Omental fat pad (tissue), 3 donors: ENCODE measurements at regions not wholly inside any gene's neighbourhood (a gene's known extent, or its start where the extent isn't known, plus 50 kb on each side); places are given as distances from the start of the nearest gene placed in this dataset.

ENCODE experiments used
- ATAC-seq: fragments of 150-250 bp; one replicate; pipeline ENCODE4 v1.9.1; 2016; ENCODE audit warnings: mild to moderate bottlenecking, moderate library complexity; ENCODE audit not compliant: low FRiP score
- DNase-seq: peaks from one replicate; pipeline ENCODE4 v3.0.0-alpha.2; 2019; ENCODE audit warnings: low spot score
- CTCF ChIP-seq, 3 donors: fragments of 450-650 bp; IDR thresholded peaks; one replicate each; pipeline ENCODE4 v1.5.1; 2016 to 2017; ENCODE audit warnings: antibody characterized with exemption in 3 of 3, mild to moderate bottlenecking in 3 of 3, moderate library complexity in 2 of 3

GRCh38 chr5:103894882-103895281 is 332.3 kb upstream of the NUDT12 start:
- no peak for TF ChIP-seq CTCF (IDR thresholded peaks at IDR 0.05)
- ATAC-seq = no peak

GRCh38 chr5:103891151-103891550 is 328.6 kb upstream of the NUDT12 start:
- ATAC-seq (no peak), DNase-seq (no peak)
- no peak for TF ChIP-seq CTCF (IDR thresholded peaks at IDR 0.05)

More at GRCh38 chr5:103894882-103895281, 332.3 kb upstream of the NUDT12 start:
- no peak for DNase-seq

- TF ChIP-seq CTCF (IDR thresholded peaks at IDR 0.05) = no peak
- ATAC-seq = no peak
Observed at GRCh38 chr5:103890313-103890712, 327.7 kb upstream of the NUDT12 start.

GRCh38 chr5:103889500-103890209 is 327.1 kb upstream of the NUDT12 start:
- TF ChIP-seq CTCF (IDR thresholded peaks at IDR 0.05) = no peak
- ATAC-seq = no peak
- DNase-seq = no peak

More at GRCh38 chr5:103890313-103890712, 327.7 kb upstream of the NUDT12 start:
- no peak for DNase-seq

- DNase-seq = no peak
- no peak for ATAC-seq
- no peak for TF ChIP-seq CTCF (IDR thresholded peaks at IDR 0.05)
Observed at GRCh38 chr5:103886826-103887225, 324.2 kb upstream of the NUDT12 start.

GRCh38 chr5:103883143-103883542 is 320.6 kb upstream of the NUDT12 start:
- TF ChIP-seq CTCF (IDR thresholded peaks at IDR 0.05) = no peak
- ATAC-seq (no peak), DNase-seq (no peak)

- no peak for TF ChIP-seq CTCF (IDR thresholded peaks at IDR 0.05)
- ATAC-seq (no peak), DNase-seq (no peak)
Observed at GRCh38 chr5:103881560-103881959, 319.0 kb upstream of the NUDT12 start.
